ENCODE measurements at regions not wholly inside any gene's neighbourhood (a gene's known extent, or its start where the extent isn't known, plus 50 kb on each side); places are given as distances from the start of the nearest gene placed in this dataset.

- in situ Hi-C loops (cut with HindIII; ENCODE audit: low sequenced_read_pairs): no loop called here
Observed at GRCh38 chr9:84573083-84573482, 96.4 kb upstream of the NTRK2 start.

GRCh38 chr9:84575705-84576104 is 93.8 kb upstream of the NTRK2 start:
- in situ Hi-C loops (cut with HindIII; ENCODE audit: low sequenced_read_pairs): no loop called here

- in situ Hi-C loops (cut with HindIII; ENCODE audit: low sequenced_read_pairs): no loop called here
Observed at GRCh38 chr9:84583866-84584265, 85.7 kb upstream of the NTRK2 start.

GRCh38 chr9:84586662-84587061 is 82.9 kb upstream of the NTRK2 start:
- in situ Hi-C loops (cut with HindIII; ENCODE audit: low sequenced_read_pairs): no loop called here

GRCh38 chr9:84587153-84587552 is 82.4 kb upstream of the NTRK2 start:
- in situ Hi-C loops (cut with HindIII; ENCODE audit: low sequenced_read_pairs): no loop called here

- in situ Hi-C loops (cut with HindIII; ENCODE audit: low sequenced_read_pairs): no loop called here
Observed at GRCh38 chr9:84589542-84589941, 80.0 kb upstream of the NTRK2 start.

- in situ Hi-C loops (cut with HindIII; ENCODE audit: low sequenced_read_pairs): no loop called here
Observed at GRCh38 chr9:84590706-84591105, 78.8 kb upstream of the NTRK2 start.

GRCh38 chr9:84592918-84593317 is 76.6 kb upstream of the NTRK2 start:
- in situ Hi-C loops (cut with HindIII; ENCODE audit: low sequenced_read_pairs): no loop called here

- in situ Hi-C loops (cut with HindIII; ENCODE audit: low sequenced_read_pairs): no loop called here
Observed at GRCh38 chr9:84593352-84593751, 76.2 kb upstream of the NTRK2 start.

- in situ Hi-C loops (cut with HindIII; ENCODE audit: low sequenced_read_pairs): no loop called here
Observed at GRCh38 chr9:84597131-84597530, 72.4 kb upstream of the NTRK2 start.

GRCh38 chr9:84598921-84599636 is 70.5 kb upstream of the NTRK2 start:
- in situ Hi-C loops (cut with HindIII; ENCODE audit: low sequenced_read_pairs): no loop called here

- in situ Hi-C loops (cut with HindIII; ENCODE audit: low sequenced_read_pairs): no loop called here
Observed at GRCh38 chr9:84600739-84601138, 68.8 kb upstream of the NTRK2 start.

GRCh38 chr9:84604223-84604622 is 65.3 kb upstream of the NTRK2 start:
- in situ Hi-C loops (cut with HindIII; ENCODE audit: low sequenced_read_pairs): no loop called here

- in situ Hi-C loops (cut with HindIII; ENCODE audit: low sequenced_read_pairs): no loop called here
Observed at GRCh38 chr9:84609779-84610178, 59.8 kb upstream of the NTRK2 start.

GRCh38 chr9:84613431-84613830 is 56.1 kb upstream of the NTRK2 start:
- in situ Hi-C loops (cut with HindIII; ENCODE audit: low sequenced_read_pairs): no loop called here

- in situ Hi-C loops (cut with HindIII; ENCODE audit: low sequenced_read_pairs): no loop called here
Observed at GRCh38 chr9:84615544-84615943, 54.0 kb upstream of the NTRK2 start.

- in situ Hi-C loops (cut with HindIII; ENCODE audit: low sequenced_read_pairs): no loop called here
Observed at GRCh38 chr9:84617411-84618029, 52.0 kb upstream of the NTRK2 start.

All from endothelial cell of hepatic sinusoid (primary cell).